ENCODE measurements at regions not wholly inside any gene's neighbourhood (a gene's known extent, or its start where the extent isn't known, plus 50 kb on each side); places are given as distances from the start of the nearest gene placed in this dataset.

GRCh38 chr1:113322439-113322838 lies 67.9 kb upstream of the MAGI3 start:
- in situ Hi-C loops (cut with MboI; ENCODE audit: low sequenced_read_pairs in 4 of 4) = no loop called here
- intact Hi-C loops (cut with DNase I; ENCODE audit: low total_unique reads) = no loop called here
- H3K27ac ChIP-seq = no peak overlapping the region
- DNase-seq = no peak
- TF ChIP-seq CTCF (IDR thresholded peaks at IDR 0.05 in 4 of 5, conservative IDR thresholded peaks at IDR 0.05 in 1 of 5) (no peak), POLR2A (IDR thresholded peaks at IDR 0.05) (no peak)
- no peaks in the 10 kb centered on the region for H3K4me1 ChIP-seq
- H3K27me3 ChIP-seq = no peaks in the 10 kb centered on the region
- no peak overlapping the region for H3K4me3 ChIP-seq
- no peak for ATAC-seq
- H3K9me3 ChIP-seq = no peaks in the 10 kb centered on the region
- H3K36me3 ChIP-seq = no peaks in the 10 kb centered on the region

GRCh38 chr1:113325022-113325421 lies 65.3 kb upstream of the MAGI3 start:
- in situ Hi-C loops (cut with MboI; ENCODE audit: low sequenced_read_pairs in 4 of 4) (no loop called here), intact Hi-C loops (cut with DNase I; ENCODE audit: low total_unique reads) (no loop called here)
- Histone ChIP-seq H3K27ac (no peak overlapping the region), H3K4me1 (no peaks in the 10 kb centered on the region), H3K36me3 (no peaks in the 10 kb centered on the region), H3K9me3 (no peaks in the 10 kb centered on the region), H3K4me3 (no peak overlapping the region), H3K27me3 (no peaks in the 10 kb centered on the region)
- ATAC-seq = no peak
- no peak for DNase-seq
- TF ChIP-seq POLR2A (IDR thresholded peaks at IDR 0.05) = no peak
- no peak for TF ChIP-seq CTCF (IDR thresholded peaks at IDR 0.05 in 4 of 5, conservative IDR thresholded peaks at IDR 0.05 in 1 of 5)

- no peak for ATAC-seq
These were observed 63.3 kb upstream of the MAGI3 start for GRCh38 chr1:113326976-113327375.

GRCh38 chr1:113333056-113333455 lies 57.3 kb upstream of the MAGI3 start:
- Histone ChIP-seq H3K4me3 (no peak overlapping the region), H3K36me3 (no peaks in the 10 kb centered on the region), H3K4me1 (no peaks in the 10 kb centered on the region), H3K9me3 (no peaks in the 10 kb centered on the region), H3K27ac (no peak overlapping the region), H3K27me3 (no peaks in the 10 kb centered on the region)
- ATAC-seq = no peak
- intact Hi-C loops (cut with DNase I; ENCODE audit: low total_unique reads) = no loop called here
- in situ Hi-C loops (cut with MboI; ENCODE audit: low sequenced_read_pairs in 4 of 4) = no loop called here
- no peak for DNase-seq
- TF ChIP-seq POLR2A (IDR thresholded peaks at IDR 0.05) = no peak
- TF ChIP-seq CTCF (IDR thresholded peaks at IDR 0.05 in 4 of 5, conservative IDR thresholded peaks at IDR 0.05 in 1 of 5) = no peak

More at GRCh38 chr1:113326976-113327375, 63.3 kb upstream of the MAGI3 start:
- intact Hi-C loops (cut with DNase I; ENCODE audit: low total_unique reads) = no loop called here
- in situ Hi-C loops (cut with MboI; ENCODE audit: low sequenced_read_pairs in 4 of 4) = no loop called here
- Histone ChIP-seq H3K9me3 (no peaks in the 10 kb centered on the region), H3K36me3 (no peaks in the 10 kb centered on the region), H3K4me3 (no peak overlapping the region), H3K4me1 (no peaks in the 10 kb centered on the region), H3K27ac (no peak overlapping the region), H3K27me3 (no peaks in the 10 kb centered on the region)
- DNase-seq = no peak
- TF ChIP-seq CTCF (IDR thresholded peaks at IDR 0.05 in 4 of 5, conservative IDR thresholded peaks at IDR 0.05 in 1 of 5) (no peak), POLR2A (IDR thresholded peaks at IDR 0.05) (no peak)

- in situ Hi-C loops (cut with MboI; ENCODE audit: low sequenced_read_pairs in 4 of 4) = no loop called here
- no peak for ATAC-seq
These were observed 50.3 kb upstream of the MAGI3 start for GRCh38 chr1:113340038-113340437.

More at GRCh38 chr1:113340038-113340437, 50.3 kb upstream of the MAGI3 start:
- Histone ChIP-seq H3K9me3 (no peaks in the 10 kb centered on the region), H3K4me1 (no peaks in the 10 kb centered on the region), H3K27ac (no peak overlapping the region), H3K36me3 (no peaks in the 10 kb centered on the region), H3K27me3 (no peaks in the 10 kb centered on the region), H3K4me3 (no peak overlapping the region)
- no peak for DNase-seq
- intact Hi-C loops (cut with DNase I; ENCODE audit: low total_unique reads) = no loop called here
- TF ChIP-seq CTCF (IDR thresholded peaks at IDR 0.05 in 4 of 5, conservative IDR thresholded peaks at IDR 0.05 in 1 of 5) (no peak), POLR2A (IDR thresholded peaks at IDR 0.05) (no peak)
